HCT116 (cell line): ENCODE measurements at regions not wholly inside any gene's neighbourhood (a gene's known extent, or its start where the extent isn't known, plus 50 kb on each side); places are given as distances from the start of the nearest gene placed in this dataset.

Experiments
- ATAC-seq: fragments of 200-7000 bp; cut with Tn5 transposase; 2 replicates; pipeline ENCODE4 v1.9.1; 2020; ENCODE audit warnings: mild to moderate bottlenecking, moderate library complexity
- BruUV-seq: library from RNA; stranded (reverse); fragments of 400-500 nt; replicated peaks from 2 replicates; lab custom pipeline; 2021; lab: Mats Ljungman, UMichigan
- CTCF ChIA-PET: fragments of 300-600 bp; sonication (Branson Sonifier 250); formaldehyde crosslinking; loops from one replicate; lab custom pipeline; 2021; ENCODE audit warnings: antibody characterized with exemption; lab: Charles Lee
- POLR2A ChIA-PET: fragments of 300-600, 350-600 bp; sonication (Branson Sonifier 250); formaldehyde crosslinking; loops from one replicate; lab custom pipeline; 2021; ENCODE audit warnings: antibody characterized with exemption; lab: Charles Lee
- RAD21 ChIA-PET, 2 experiments: fragments of 300-600 bp; sonication (Branson Sonifier 250); formaldehyde crosslinking; loops; one replicate each; lab custom pipeline; 2023; ENCODE audit warnings: low total read pairs in 2 of 2; ENCODE audit not compliant: uncharacterized antibody in 2 of 2, unreplicated experiment in 2 of 2, low non-redundant PET in 1 of 2; lab: Charles Lee
- DNase-seq: peaks from one replicate; pipeline ENCODE4 v3.0.0-alpha.2; 2010; ENCODE audit warnings: low read depth, low spot score
- H2AFZ ChIP-seq: fragments of 200-600 bp; shearing (Covaris generic), sonication (generic); 2 replicates; pipeline ENCODE4 v1.6.1; 2017; ENCODE audit warnings: low read depth, mixed run types, mixed read lengths, antibody characterized with exemption, low read length; ENCODE audit not compliant: poor library complexity, severe bottlenecking
- H3K27ac ChIP-seq: 2 replicates; pipeline ENCODE4 v1.5.1; 2012; ENCODE audit warnings: low read depth, low read length
- H3K27me3 ChIP-seq: fragments of 200-600 bp; sonication (generic); 2 replicates; pipeline ENCODE4 v1.6.1; 2016; ENCODE audit warnings: mixed run types, low read length, mixed read lengths; ENCODE audit not compliant: insufficient read depth
- H3K36me3 ChIP-seq, 2 experiments: fragments of 200-500 bp in 1 of 2; fragments of 200-600 bp in 1 of 2; sonication (Bioruptor generic) in 1 of 2; sonication (generic) in 1 of 2; 2 replicates each; pipeline versions ENCODE4 v1.5.1 to v1.6.1; 2014 to 2016; ENCODE audit warnings: low read length in 2 of 2, inconsistent platforms in 1 of 2, mixed read lengths in 1 of 2, mixed run types in 1 of 2; ENCODE audit not compliant: insufficient read depth in 2 of 2, control insufficient read depth in 1 of 2
- H3K4me1 ChIP-seq, 2 experiments: fragments of 200-600 bp in 1 of 2; sonication (generic) in 1 of 2; 2 replicates each; pipeline versions ENCODE4 v1.5.1 to v1.6.1; 2012 to 2017; ENCODE audit warnings: low read length in 2 of 2, inconsistent platforms in 1 of 2, mild to moderate bottlenecking in 1 of 2, mixed read lengths in 1 of 2, mixed run types in 1 of 2, moderate library complexity in 1 of 2; ENCODE audit not compliant: insufficient read depth in 2 of 2, control insufficient read depth in 1 of 2
- H3K4me2 ChIP-seq: fragments of 200-600 bp; sonication (generic); 2 replicates; pipeline ENCODE4 v1.6.1; 2017; ENCODE audit warnings: mixed run types, low read length, mixed read lengths
- H3K4me3 ChIP-seq, 2 experiments: fragments of 200-600 bp in 1 of 2; sonication (generic) in 1 of 2; replicated peaks in 1 of 2; 2 replicates each; pipeline ENCODE4 v1.5.1; 2011 to 2016; ENCODE audit warnings: low read length in 2 of 2, control low read depth in 1 of 2, low read depth in 1 of 2, mild to moderate bottlenecking in 1 of 2, mixed read lengths in 1 of 2, mixed run types in 1 of 2
- H3K79me2 ChIP-seq: fragments of 200-600 bp; sonication (generic); 2 replicates; pipeline ENCODE4 v1.6.1; 2017; ENCODE audit warnings: mild to moderate bottlenecking, mixed run types, low read length, moderate library complexity, mixed read lengths; ENCODE audit not compliant: insufficient read depth
- H3K9ac ChIP-seq: fragments of 200-600 bp; sonication (generic); 2 replicates; pipeline ENCODE4 v1.6.1; 2016; ENCODE audit warnings: low read length, mixed read lengths
- H3K9me2 ChIP-seq: fragments of 200-600 bp; sonication (generic), shearing (Covaris generic); 2 replicates; pipeline ENCODE4 v1.6.1; 2017; ENCODE audit warnings: mixed run types, mild to moderate bottlenecking, moderate library complexity; ENCODE audit not compliant: insufficient read depth
- H3K9me3 ChIP-seq, 2 experiments: fragments of 200-500 bp in 1 of 2; fragments of 200-600 bp in 1 of 2; sonication (Bioruptor generic) in 1 of 2; sonication (generic) in 1 of 2; 2 replicates each; pipeline ENCODE4 v1.6.1; 2014 to 2017; ENCODE audit warnings: low read length in 2 of 2, mixed read lengths in 2 of 2, inconsistent platforms in 1 of 2, low read depth in 1 of 2, mild to moderate bottlenecking in 1 of 2, mixed run types in 1 of 2, moderate library complexity in 1 of 2; ENCODE audit not compliant: control insufficient read depth in 1 of 2, insufficient read depth in 1 of 2
- H4K20me1 ChIP-seq: fragments of 200-600 bp; sonication (generic), shearing (Covaris generic); 2 replicates; pipeline ENCODE4 v1.6.1; 2017; ENCODE audit warnings: mixed run types, mild to moderate bottlenecking, moderate library complexity; ENCODE audit not compliant: insufficient read depth
- ATF3 ChIP-seq: IDR thresholded peaks from 2 replicates; pipeline ENCODE4 v1.6.1; 2012
- CBX3 ChIP-seq: IDR thresholded peaks from 2 replicates; pipeline ENCODE4 v1.6.1; 2012; ENCODE audit warnings: low read depth
- CEBPB ChIP-seq: IDR thresholded peaks from 2 replicates; pipeline ENCODE4 v1.6.1; 2012; ENCODE audit warnings: low read depth
- CTCF ChIP-seq, 3 experiments: fragments of 200-600 bp in 1 of 3; sonication (generic) in 1 of 3; IDR thresholded peaks in 2 of 3; conservative IDR thresholded peaks in 1 of 3; 2 replicates each; pipeline ENCODE4 v1.5.1; 2012 to 2017; ENCODE audit warnings: low read depth in 2 of 3, low read length in 2 of 3, antibody characterized with exemption in 1 of 3, borderline replicate concordance in 1 of 3, control low read depth in 1 of 3, mild to moderate bottlenecking in 1 of 3, mixed read lengths in 1 of 3, mixed run types in 1 of 3, moderate library complexity in 1 of 3; ENCODE audit not compliant: insufficient read depth in 1 of 3
- EGR1 ChIP-seq: IDR thresholded peaks from 2 replicates; pipeline ENCODE4 v1.6.1; 2012; ENCODE audit warnings: low read depth
- ELF1 ChIP-seq: IDR thresholded peaks from 2 replicates; pipeline ENCODE4 v1.6.1; 2012; ENCODE audit warnings: low read depth, borderline replicate concordance
- EZH2 ChIP-seq: fragments of 200-600 bp; sonication (generic); IDR thresholded peaks from 2 replicates; pipeline ENCODE4 v1.6.1; 2017; ENCODE audit warnings: antibody characterized with exemption, mixed run types
- FOSL1 ChIP-seq: IDR thresholded peaks from 2 replicates; pipeline ENCODE4 v1.6.1; 2012; ENCODE audit warnings: low read depth
- JUND ChIP-seq: IDR thresholded peaks from 2 replicates; pipeline ENCODE4 v1.6.1; 2012
- POLR2A ChIP-seq: IDR thresholded peaks from 2 replicates; pipeline ENCODE4 v1.7.0; 2011; ENCODE audit warnings: borderline replicate concordance; ENCODE audit not compliant: insufficient read depth, insufficient read length; ENCODE audit errors: extremely low read depth
- RAD21 ChIP-seq: IDR thresholded peaks from 2 replicates; pipeline ENCODE4 v1.6.1; 2012; ENCODE audit warnings: low read depth, mild to moderate bottlenecking
- REST ChIP-seq: IDR thresholded peaks from 2 replicates; pipeline ENCODE4 v1.6.1; 2012; ENCODE audit warnings: low read depth
- SIN3A ChIP-seq: IDR thresholded peaks from 2 replicates; pipeline ENCODE4 v1.6.1; 2012; ENCODE audit warnings: low read depth
- SRF ChIP-seq: IDR thresholded peaks from 2 replicates; pipeline ENCODE4 v1.6.1; 2012; ENCODE audit warnings: low read depth
- TCF7L2 ChIP-seq: IDR thresholded peaks from 2 replicates; pipeline ENCODE4 v1.7.0; 2011; ENCODE audit warnings: borderline replicate concordance, inconsistent platforms; ENCODE audit not compliant: insufficient read depth, insufficient read length; ENCODE audit errors: extremely low read depth
- YY1 ChIP-seq: IDR thresholded peaks from 2 replicates; pipeline ENCODE4 v1.6.1; 2011; ENCODE audit warnings: low read length, low read depth, moderate library complexity, mild to moderate bottlenecking; ENCODE audit not compliant: insufficient replicate concordance; ENCODE audit errors: extremely low read depth
- ZBTB33 ChIP-seq: IDR thresholded peaks from 2 replicates; pipeline ENCODE4 v1.6.1; 2011; ENCODE audit warnings: mild to moderate bottlenecking, low read length, moderate library complexity; ENCODE audit not compliant: insufficient replicate concordance; ENCODE audit errors: extremely low read depth
- intact Hi-C: fragments of 100-400 bp; cut with micrococcal nuclease; formaldehyde crosslinking; loops from 2 replicates; pipeline ENCODE4 v1.10.0; 2022

GRCh38 chr10:105579112-105579511 is 938.0 kb downstream of the SORCS3 start:
- intact Hi-C loops = no loop called here
- Histone ChIP-seq H2AFZ (no peak overlapping the region), H4K20me1 (no peaks in the 10 kb centered on the region), H3K9me3 (peaks cover 35 to 60% of the 10 kb centered on the region in 2 experiments; a peak in 3 of 4 replicates), H3K9me2 (no peaks in the 10 kb centered on the region), H3K27me3 (no peaks in the 10 kb centered on the region), H3K27ac (no peak overlapping the region), H3K9ac (no peak overlapping the region), H3K4me3 (no peak overlapping the region), H3K79me2 (no peaks in the 10 kb centered on the region), H3K36me3 (no peaks in the 10 kb centered on the region), H3K4me1 (no peaks in the 10 kb centered on the region), H3K4me2 (no peak overlapping the region)
- TF ChIP-seq EGR1 = no peak
- no peak for TF ChIP-seq ZBTB33
- TF ChIP-seq EZH2 = no peak
- no peak for TF ChIP-seq REST
- no peak for TF ChIP-seq CTCF (IDR thresholded peaks at IDR 0.05 in 2 of 3, conservative IDR thresholded peaks at IDR 0.05 in 1 of 3; ENCODE audit: borderline replicate concordance in 1 of 3, insufficient read depth in 1 of 3, low read depth in 2 of 3, low read length in 2 of 3)
- no peak for TF ChIP-seq SIN3A
- TF ChIP-seq ELF1 = no peak
- TF ChIP-seq ATF3 = no peak
- no peak for TF ChIP-seq JUND
- TF ChIP-seq RAD21 = no peak
- TF ChIP-seq SRF = no peak
- no peak for TF ChIP-seq YY1
- no peak for TF ChIP-seq TCF7L2
- no peak for TF ChIP-seq CBX3
- no peak for TF ChIP-seq CEBPB
- no peak for TF ChIP-seq FOSL1
- TF ChIP-seq POLR2A = no peak
- no TSS peak for BruUV-seq
- ATAC-seq = no peak
- POLR2A ChIA-PET = no interaction called here
- RAD21 ChIA-PET = no interaction called here
- no peak for DNase-seq
- CTCF ChIA-PET = no interaction called here
